HG03095 (cell line): ENCODE measurements at regions not wholly inside any gene's neighbourhood (a gene's known extent, or its start where the extent isn't known, plus 50 kb on each side); places are given as distances from the start of the nearest gene placed in this dataset.

ENCODE experiments used
- ATAC-seq: cut with Tn5 transposase; IDR thresholded peaks from one replicate; pipeline ENCODE4 v1.9.1; 2021; ENCODE audit warnings: moderate library complexity; ENCODE audit not compliant: unreplicated experiment

DNA sequence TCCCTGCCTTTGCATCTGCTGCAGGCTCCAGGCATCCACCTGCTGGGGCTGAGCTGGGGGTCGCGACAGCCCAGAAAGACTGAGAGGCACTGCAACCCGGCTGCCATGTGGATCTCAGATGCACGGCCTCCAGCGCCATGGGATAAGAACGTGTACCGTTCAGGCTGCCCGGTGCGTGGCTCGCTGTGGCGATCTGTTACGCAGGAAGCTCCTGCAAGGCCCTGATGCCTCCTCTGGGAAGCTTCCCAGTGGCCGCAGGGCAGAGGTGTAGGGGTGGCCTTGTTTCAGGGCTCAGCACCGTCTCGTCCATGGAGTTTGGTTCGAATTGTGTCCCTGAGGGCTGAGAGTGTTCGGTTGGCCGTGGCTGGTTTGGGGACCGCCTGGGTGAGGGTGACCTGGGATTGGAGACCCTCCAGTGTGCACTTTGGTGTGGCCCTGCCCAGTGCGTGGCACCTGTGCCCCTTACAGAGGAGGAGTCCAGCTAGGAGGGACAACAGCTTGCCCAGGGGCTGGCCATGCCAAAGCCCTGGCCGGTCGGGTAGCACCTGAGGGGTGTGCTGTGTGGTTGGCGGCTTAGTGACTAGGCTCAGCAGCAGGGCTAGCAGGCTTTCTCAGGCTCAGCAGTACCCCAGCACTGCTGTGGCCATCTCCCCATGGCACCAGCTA lies 1184.5 kb downstream of the BRD1 start:
- ATAC-seq: no peak

DNA sequence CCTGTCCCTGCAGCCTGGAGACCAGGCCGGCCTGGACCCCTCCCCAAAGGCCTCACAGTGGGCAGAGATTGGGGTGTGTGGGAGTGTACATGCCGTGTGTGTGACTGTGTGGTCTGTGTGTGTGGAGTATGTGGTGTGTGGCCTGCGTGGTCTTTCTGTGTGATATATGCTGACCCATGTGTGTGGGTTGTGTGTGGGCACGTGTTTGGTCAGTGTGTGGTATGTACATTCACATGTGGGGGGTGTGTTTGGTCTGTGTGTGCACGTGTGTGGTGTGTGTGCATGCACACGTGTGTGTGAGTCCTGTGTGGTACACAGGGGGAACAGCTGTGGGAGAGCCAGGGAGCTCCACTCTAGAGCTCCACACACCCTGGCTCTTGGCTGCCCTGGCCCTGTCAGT lies 1185.1 kb downstream of the BRD1 start:
- no peak for ATAC-seq

DNA sequence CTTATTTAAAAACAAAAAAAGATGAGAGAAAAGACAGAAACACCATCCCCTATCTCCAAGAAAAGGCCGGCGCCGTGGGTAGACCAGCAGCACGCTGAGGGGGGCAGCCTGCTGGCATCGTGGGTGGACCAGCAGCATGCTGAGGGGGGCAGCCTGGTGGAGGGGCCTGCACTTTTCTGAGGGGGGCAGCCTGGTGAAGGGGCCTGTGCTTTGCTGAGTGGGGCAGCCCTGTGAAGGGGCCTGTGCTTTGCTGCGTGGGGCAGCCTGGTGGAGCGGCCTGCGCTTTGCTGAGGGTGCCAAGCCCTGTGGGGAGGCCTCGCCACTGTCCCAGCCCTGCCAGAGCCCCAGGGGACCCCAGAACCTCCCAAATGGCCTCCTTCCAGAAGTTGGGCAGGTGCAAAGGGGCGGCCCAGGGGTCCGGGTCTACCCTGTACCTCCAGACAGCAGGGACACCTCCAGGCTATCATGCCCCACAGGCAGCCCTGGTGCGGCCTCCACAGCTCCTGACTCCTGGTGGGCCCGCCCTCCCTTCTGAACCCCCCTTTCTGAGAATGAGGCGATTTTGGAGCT lies 1185.7 kb downstream of the BRD1 start:
- no peak for ATAC-seq

DNA sequence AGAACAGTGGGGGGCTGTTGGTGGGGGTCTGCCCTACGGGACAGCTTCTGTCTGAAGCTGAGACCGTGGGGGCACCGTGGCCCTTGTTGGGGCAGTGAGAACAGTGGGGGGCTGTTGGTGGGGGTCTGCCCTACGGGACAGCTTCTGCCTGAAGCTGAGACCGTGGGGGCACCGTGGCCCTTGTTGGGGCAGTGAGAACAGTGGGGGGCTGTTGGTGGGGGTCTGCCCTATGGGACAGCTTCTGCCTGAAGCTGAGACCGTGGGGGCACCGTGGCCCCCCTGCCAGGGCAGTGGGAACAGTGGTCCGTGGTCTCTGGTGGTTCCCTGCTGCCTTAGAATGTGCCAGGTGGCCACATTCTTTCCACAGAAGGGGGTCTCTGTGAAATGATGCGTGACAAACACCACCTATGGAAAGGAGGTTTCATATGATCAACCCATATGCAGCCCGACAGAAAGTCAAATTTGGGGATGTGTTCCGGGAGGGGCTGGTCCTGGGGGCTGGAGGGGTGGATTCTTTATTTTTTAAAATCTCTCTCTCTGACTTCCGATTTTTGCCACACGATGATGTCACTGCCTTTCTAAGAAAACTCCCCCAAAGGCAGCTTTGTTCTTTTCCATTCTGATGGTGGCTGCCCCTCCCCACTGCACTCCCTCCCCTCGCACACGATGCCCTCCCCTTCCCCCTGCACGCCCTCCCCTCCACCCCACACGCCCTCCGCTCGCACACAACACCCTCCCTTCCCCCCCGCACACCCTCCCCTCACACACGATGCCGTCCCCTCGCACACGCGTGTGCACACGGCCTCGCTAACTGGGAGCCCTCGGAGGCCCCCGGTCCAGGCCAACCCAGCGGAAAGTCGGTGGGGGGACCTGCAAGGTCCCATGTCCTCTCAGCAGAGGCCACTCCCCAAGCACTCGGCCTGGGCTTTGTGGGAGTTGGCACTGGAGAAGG lies 1186.5 kb downstream of the BRD1 start:
- ATAC-seq: no peak

DNA sequence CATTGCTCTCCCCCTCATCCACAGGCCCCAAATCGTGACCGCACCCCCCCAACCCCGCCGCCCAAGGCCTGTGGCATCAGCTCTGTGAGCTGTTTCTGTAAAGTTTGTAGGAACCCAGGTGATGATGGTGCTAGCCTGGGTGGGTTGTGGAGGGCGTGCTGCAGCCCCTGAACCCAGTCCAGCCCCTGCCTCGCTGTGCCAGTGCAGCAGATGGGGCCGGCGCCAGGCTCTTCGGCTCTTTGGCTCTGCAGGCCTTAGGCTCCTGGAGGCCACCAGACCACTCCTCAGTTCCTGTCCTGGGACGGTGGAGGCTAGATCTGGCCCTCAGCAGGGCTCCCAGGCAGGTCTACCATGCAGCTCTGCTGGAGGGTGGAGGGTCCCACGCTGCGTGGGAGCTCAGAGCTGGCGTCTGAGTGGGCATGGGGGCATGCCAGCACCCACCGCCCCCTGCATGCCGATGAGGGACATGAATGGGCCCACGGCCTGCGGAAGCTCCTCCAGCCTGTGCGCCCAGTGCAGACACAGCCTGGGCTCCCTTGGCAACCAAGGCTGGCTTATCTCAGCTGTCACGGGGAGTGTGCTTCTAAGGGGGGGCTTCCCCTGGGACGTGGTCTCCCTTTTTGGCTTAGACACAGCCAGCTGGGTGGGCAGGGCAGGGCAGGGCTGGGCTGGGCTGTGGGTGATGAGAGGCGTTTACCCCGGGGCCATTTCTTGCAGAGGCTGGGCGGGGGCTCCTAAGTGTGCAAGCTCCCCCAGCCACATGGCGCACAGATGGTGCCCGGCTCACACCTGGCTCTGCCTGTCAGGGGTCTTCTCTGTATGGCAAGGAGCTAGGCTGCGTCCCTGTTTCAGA lies 1187.6 kb downstream of the BRD1 start:
- no peak for ATAC-seq

DNA sequence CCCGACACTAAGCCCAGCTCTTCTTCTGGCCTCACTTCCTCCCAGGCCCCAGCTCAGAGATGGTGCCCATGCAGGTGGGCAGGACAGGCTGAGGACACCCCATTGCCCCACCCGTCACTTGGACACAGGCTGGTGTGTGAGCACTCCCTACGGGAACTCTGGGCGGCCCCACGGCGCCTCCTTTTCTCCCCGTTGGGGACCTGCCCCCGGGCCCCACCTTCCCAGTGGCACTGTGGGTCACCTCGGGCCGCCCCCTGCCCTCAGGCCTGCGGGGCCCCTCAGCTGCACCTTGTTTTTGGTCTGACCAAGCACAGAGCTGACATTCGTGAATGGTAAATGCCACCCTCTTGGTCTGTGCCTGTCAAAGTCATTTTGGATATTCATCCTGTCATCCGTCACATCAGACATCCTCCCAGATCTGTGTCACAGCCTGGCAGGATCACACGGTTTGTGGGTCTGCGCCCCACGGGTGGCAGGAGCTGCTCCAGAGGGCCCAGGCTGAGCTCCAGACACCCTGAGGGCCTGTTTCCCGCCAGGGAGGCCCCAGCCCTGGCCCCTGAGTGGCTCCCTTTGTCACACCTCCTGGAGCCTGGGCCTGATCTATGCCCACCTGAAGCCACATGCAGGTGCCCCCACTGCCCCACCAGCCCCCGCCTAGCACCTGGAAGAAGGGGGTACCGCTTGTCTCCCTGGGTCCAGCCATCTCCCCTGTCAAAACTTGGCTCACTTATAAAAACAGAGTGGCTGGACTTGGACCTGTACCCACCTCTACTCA lies 1188.5 kb downstream of the BRD1 start:
- ATAC-seq: no peak

DNA sequence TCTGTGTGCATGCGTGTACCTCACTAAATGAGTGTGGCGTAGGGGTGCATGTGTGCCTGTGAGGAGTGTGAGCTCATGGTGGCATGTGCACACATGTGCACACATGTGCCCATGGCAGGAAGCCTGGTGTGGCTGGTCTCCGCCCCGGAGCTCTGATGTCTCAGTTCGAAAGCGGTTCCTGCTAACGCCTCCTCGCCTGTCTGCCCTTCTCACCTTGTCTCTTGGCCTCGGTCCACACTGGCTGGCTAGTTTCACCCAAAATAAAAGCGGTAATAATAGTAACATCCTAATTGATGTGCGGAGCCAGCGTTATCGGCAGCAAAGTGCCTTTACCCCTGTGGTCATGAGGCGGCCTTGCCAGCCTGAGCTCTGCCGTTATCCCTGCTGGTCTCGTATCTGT lies 1190.4 kb downstream of the BRD1 start:
- no peak for ATAC-seq

DNA sequence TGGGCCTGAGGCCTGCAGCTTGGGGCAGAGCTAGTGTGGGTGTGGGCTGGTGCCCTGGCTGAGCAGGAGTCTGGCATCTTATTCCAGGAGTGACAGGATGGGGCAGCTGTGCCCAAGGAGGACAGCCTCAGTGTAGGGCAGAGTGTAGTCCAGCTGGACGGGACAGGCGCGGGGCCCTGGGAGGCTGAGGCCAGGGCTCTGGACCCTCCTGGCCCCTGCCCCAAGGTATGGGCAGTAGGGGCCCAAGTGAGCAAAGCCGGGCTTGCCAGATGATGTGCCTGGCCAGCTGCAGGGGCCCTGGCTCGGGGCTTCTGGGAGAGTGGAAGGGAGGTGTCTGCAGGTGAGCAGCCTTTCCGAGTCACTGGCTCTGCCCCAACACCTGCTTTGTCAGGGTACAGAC lies 1190.9 kb downstream of the BRD1 start:
- ATAC-seq: no peak

DNA sequence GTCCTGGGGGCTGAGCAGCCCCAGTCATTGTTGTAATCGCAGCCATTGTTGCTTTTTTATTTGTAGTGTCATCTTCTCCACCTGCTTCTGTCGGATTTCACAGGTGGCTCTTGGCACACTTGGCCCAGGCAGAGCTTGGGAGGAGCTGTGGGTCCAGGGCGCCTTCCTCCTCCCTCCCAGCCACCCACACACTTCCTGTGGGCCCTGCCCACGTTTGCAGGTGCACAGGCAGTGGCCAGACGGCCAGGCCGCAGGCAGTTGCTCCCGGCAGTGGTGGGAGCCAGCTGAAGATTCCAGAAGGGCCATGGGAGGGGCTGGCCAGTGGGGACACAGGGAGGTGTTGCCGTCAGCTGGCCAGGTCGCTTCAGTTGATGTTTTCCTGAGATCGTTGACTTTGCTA lies 1191.9 kb downstream of the BRD1 start:
- ATAC-seq: no peak

DNA sequence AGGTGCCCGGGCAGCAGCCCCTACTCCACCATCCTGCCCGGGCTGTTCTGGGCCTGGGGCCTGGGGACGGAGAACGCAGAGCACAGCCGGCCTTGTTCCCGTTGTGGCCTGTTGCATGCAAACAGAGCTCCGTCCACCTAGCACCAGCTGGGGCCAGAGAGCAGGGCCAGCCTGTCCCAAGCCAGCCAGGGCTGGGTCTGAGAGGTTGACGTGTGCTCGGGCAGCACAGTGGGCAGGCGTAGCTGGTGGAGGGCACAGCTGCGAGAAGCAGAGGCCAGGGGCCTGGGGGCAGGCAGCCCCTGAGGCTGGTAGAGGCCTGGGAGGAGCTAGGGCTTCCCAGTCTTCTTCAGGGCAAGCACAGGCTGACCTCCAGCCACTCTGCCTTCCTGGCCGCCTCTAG lies 1192.6 kb downstream of the BRD1 start:
- no peak for ATAC-seq

DNA sequence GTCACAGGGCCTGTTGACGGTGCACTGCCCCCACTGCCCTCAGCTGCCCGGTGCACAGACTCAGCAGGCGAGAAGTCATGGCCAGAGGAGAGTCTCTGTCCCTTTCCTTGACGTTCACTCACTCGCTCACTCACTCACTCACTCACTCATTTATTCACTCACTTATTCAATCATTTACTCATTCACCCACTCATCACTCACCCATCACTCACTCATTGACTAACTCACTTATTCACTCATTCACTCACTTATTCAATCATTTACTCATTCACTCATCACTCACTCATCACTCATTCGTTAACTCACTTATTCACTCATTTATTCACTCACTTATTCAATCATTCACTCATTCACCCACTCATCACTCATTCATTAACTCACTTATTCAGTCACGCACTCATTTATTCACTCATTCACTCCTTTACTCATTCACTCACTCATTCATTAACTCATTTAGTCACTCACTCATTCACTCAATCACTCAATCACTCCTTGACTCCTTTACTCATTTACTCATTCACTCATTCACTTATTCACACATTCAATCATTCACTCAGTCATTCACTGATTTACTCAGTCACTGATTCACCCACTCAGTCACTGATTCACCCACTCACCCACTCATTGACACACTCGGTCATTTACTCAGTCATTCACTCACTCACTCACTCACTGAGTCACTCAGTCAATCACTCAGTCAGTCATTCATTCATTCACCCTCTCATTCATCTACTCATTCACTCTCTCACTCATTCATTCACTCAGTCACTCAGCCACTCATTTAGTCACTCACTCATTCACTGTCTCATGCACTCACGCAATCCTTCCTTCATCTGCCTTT lies 1193.5 kb downstream of the BRD1 start:
- no peak for ATAC-seq

DNA sequence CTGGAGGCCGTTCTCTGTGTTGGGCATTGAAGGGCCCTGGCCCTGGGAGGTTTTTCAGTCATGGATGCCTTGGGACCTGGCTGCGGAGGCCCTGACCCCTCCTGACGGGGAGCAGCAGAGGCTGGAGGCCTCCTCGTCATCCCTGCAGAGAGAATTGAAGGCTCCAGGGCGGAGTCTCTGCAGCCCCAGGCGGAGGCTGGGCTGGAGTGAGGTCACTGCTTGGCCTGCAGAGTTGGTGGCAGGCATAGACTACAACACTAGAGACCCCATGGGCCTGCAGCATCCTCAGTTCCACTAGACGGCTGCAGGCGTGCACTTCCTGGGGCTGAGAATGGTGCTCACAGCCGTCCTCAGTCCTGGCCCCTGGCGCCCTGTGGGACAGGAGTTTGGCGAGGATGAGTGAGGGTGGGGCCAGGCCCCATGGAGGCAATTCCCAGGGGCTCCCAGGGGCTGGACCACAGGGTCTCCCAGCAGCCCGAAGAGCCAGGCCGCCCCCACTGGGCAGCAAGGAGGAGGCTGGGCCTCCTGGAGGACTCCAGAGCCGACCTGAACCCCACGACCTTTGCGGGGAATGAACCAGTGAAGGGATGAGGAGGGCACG lies 1194.9 kb downstream of the BRD1 start:
- ATAC-seq: no peak

DNA sequence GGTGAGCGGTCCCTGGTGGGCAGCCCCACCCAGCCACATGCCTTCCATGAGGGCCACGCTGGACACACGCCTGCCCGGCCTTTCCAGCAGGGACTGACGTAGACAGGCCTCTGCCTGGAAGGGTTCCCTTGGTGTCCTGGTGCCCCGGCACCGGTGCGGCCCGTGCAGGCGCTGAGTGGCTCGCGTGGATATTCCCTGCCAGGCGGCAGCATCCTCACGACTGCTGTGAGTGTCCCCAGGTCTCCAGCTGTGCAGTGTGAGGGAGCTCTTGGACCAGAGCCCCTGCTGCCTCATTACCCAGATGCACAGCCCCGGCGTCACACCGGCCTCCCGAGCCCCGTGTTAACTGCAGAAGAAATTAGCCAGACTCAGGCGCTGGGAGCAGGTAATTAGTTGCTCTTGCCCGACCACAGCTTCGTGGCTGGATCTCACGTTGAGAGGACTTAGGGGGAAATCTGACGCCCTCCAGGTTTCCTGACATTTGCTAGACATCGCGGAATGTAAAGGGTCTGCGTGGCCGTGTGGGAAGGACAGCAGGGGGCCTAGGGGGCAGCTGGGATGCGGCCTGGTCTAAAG lies 1196.3 kb downstream of the BRD1 start:
- no peak for ATAC-seq

DNA sequence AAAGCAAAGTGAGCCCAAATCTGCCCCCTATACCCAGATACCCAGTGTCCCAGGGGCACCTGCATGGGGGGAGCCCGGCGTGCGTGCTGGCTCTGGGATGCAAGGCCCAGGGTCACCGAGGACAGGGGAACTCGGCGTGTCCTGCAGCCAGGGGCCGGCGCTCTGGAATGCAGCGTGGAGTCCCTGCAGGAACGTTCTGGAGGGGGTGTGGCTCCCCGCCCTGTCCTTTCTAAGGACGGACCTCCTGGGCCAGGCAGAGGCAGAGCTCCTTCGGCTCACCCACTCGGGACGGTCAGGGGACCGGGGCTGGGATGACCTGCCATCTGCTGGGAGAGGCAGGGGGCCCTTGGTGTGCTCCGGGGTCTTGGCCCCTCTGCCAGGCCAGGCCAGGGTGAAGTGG lies 1196.8 kb downstream of the BRD1 start:
- ATAC-seq: no peak

DNA sequence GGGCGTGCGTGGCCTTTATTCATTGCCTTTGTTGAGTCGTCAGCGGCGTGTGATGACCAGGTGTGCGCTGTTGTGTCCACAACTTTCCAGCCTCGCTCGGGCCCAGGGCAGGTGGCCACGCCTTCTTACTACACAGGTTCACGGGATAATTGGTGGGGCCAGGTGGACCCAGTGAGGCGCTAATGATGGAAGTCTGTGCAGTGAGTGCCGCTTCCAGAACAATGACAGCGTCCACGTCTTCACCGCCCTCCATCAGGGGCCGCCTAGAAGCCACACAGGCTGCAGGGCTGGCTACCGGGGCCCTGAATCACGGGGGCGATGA lies 1197.3 kb downstream of the BRD1 start:
- ATAC-seq: no peak

DNA sequence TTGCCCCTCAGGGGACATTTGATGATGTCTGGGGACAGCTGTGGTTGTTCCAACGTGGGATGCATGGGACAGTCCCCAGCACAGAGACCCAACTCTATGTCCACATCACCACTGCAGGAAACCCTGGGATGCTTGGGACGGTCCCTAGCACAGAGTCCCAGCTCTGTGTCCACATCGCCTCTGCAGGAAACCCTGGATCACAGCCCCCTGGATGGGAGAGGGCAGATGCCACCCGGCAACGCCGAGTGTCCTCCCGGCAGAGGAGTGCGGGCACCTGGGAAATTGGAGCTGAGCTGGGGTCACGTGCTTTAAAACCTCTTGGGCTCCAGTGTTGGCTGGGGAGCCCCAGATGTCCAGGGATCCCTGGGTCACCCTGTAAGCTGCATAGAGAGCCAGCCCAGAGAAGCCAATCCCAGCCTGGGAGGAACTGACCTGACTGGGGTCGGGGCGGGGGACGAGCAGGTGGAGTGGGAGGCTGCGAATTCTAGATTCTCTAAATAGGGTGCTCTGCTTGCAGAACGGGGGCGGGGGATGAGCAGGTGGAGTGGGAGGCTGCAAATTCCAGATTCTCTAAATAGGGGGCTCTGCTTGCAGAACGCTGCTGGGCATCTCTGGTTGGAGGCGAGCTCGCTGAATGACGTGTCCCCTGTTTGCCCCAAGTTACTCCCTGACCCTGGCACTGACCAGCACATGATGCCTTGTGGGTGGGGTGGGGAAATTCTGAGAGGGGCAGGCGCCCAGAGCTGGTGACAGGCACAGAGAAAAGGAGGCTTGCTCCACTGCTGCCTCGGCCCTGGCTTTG lies 1197.8 kb downstream of the BRD1 start:
- no peak for ATAC-seq

DNA sequence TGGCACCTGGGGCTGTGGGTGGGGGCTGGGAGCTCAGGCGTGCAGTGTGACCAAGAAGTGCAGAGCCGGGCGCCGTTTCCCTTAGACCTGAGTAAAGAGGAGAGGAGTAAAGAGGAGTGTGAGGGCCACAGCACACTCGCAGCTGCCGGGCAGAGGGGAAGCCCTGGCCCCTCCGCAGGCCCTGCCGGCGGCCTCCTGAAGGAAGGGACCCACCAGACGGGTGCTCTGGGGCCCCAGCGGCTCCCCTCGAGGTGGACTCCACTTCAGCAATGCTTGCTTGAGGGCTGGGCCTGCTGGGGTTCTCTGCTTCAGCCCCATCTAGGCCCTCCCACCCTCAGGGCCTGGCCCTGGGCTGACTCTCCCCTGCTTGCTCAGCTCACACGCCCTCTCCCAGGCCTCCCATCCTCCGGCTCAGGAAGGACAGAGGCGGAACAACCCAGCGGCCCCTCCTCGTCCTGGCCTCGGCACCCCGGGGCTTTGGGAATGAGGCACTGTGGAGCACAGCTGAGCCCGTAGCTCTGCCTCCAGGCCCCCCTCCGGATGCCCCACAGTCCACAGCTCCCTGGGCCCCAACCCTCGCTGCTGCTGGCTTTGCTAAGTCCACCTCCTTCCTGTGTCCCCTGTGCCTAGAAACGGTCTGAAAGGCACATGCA lies 1198.7 kb downstream of the BRD1 start:
- no peak for ATAC-seq

DNA sequence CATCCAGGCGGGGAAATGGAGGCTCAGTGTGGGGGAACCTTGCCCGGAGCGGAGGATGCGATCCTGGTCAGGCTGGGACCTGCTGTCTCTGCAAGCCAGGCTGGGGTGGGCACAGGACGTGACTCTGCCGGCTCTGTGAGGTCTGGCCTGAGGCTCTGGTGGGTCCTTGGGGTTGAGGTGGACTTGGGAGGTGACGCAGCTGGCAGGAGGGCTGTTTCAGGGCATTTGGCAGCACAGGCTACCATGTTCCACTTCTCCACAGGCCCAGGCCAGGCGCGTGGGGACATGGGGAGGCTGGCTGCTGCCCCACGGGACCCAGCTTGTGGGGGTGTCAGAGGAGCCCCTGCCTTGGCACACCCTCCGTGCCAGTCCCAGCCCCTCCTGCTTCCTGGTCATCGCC lies 1199.7 kb downstream of the BRD1 start:
- ATAC-seq: no peak
